ENCODE measurements at regions not wholly inside any gene's neighbourhood (a gene's known extent, or its start where the extent isn't known, plus 50 kb on each side); places are given as distances from the start of the nearest gene placed in this dataset.
"Not testable (repeated sequence)": the region's sequence is repeated elsewhere in the genome, so short reads cannot be mapped to it uniquely, and the experiment has no call there.

GRCh38 chr17:14428648-14429029 is 127.8 kb downstream of the HS3ST3B1 start:
- DNase-seq (ENCODE audit: low spot score), result no peak

- no peak for DNase-seq (ENCODE audit: low spot score)
Observed at GRCh38 chr17:14427900-14428647, 127.2 kb downstream of the HS3ST3B1 start.

- DNase-seq (ENCODE audit: low spot score), result not testable (repeated sequence)
Observed at GRCh38 chr17:14423156-14423555, 122.3 kb downstream of the HS3ST3B1 start.

- DNase-seq (ENCODE audit: low spot score), result no peak
Observed at GRCh38 chr17:14417336-14417735, 116.5 kb downstream of the HS3ST3B1 start.

- no peak for DNase-seq (ENCODE audit: low spot score)
Observed at GRCh38 chr17:14409292-14409691, 108.4 kb downstream of the HS3ST3B1 start.

- DNase-seq (ENCODE audit: low spot score), result no peak
Observed at GRCh38 chr17:14407541-14407940, 106.7 kb downstream of the HS3ST3B1 start.

GRCh38 chr17:14405189-14405588 is 104.3 kb downstream of the HS3ST3B1 start:
- DNase-seq (ENCODE audit: low spot score), result no peak

Measured in SK-N-DZ (cell line).